ENCODE measurements at regions not wholly inside any gene's neighbourhood (a gene's known extent, or its start where the extent isn't known, plus 50 kb on each side); places are given as distances from the start of the nearest gene placed in this dataset.

- no peak for DNase-seq (ENCODE audit: low read depth in 2 of 2)
These were observed 59.4 kb upstream of the IRX4 start for GRCh38 chr5:1942158-1942557.

DNA sequence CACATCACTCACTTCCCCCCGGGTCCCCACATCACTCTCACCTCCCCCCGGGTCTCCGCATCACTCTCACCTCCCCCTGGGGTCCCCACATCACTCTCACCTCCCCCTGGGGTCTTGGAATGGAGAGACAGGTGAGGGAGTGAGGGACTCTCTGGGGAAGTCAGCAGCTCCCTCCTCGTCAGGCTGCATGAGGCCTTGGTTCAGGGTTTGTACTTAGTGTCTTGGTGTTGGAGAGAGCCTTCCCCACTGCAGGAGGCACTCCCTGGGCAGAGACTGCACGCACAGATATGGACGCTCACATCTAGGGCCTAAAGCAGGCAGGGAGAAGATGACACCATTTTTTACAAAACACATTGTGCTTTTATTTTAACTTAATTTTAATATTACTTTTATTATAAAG is 56.5 kb upstream of the IRX4 start:
- no peak for DNase-seq (ENCODE audit: low read depth in 2 of 2)

DNA sequence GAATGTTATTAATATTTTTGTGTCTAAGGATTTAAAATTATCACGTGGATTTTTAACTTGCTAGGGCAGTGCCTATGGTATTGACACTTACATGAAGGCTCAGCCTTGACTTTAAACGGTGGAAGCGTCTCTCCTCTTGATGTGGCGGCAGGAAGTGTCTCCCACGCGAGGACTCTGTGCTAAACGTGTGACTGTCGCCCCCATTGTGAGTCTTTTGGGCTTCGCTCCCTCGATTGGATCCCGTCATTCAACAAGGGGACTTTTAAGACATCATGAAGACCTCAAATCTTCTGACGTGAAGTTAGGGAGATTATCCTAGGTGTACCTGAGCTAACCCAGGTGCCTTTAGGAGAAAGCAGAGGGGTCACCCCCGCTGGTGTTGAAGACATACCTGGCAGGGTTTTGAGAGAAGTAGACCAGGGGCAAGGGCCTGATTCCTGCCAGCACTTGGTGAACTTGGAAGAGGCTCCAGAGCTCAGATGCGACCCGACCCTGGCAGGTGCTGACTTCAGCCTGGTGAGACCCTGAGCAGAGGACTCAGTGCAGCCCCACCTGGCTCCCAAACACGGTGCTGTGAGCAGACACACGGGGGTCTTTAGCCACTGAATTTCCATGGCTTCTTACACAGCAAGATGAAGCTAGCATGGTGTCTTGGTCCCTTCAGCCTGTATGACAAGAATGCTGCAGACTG is 55.7 kb upstream of the IRX4 start:
- no peak for DNase-seq (ENCODE audit: low read depth in 2 of 2)

DNA sequence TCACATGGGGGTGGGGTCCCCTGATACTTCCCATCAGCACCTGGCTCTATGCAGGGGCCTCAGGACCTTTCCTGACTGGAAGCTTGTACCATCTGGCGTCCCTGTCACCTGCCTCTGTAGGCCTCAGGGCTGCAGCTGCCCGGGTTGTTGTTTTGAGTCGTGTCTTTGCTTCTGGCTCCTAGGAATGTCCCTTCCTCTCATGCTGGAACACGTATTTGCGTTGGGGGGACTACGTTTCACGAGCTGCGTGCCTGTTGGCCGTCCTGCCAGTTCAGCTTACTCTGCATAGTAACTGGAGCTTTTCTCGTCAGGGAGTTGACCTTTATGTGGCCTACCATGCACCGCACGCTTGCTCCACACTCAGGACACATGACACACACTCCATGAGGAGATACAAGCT is 54.9 kb upstream of the IRX4 start:
- no peak for DNase-seq (ENCODE audit: low read depth in 2 of 2)

GRCh38 chr5:1936901-1937300 is 54.2 kb upstream of the IRX4 start:
- no peak for DNase-seq (ENCODE audit: low read depth in 2 of 2)

- DNase-seq (ENCODE audit: low read depth in 2 of 2), result no peak
These were observed 53.7 kb upstream of the IRX4 start for GRCh38 chr5:1936413-1936812.

DNA sequence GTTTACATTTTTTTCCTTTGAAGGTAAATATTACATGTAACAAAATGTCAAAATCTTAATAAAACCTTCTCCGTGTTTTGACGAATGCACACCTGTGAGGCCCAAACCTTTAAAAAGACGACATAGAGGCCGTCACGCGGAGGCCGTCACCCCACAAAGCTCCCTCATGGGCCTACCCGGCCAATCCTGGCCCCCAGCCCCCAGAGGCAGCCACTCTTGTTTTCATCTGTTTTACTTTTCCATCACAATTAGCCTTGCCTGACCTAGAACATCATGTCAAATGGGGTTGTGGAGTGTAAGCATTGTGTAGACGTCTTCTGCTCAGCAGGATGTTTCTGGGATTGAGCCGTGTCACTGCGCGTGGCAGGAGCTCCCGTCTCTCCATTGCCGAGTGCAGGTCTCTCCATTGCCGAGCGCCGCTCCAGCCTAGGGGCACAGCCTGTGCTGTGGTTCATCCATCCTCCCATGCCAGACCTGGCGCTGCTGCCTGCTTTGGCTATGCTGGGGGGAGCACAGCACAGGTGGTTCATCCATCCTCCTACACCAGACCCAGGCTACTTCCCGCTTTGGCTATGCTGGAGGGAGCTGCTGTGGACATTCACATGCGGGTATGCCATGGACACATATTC is 52.2 kb upstream of the IRX4 start:
- no peak for DNase-seq (ENCODE audit: low read depth in 2 of 2)

DNA sequence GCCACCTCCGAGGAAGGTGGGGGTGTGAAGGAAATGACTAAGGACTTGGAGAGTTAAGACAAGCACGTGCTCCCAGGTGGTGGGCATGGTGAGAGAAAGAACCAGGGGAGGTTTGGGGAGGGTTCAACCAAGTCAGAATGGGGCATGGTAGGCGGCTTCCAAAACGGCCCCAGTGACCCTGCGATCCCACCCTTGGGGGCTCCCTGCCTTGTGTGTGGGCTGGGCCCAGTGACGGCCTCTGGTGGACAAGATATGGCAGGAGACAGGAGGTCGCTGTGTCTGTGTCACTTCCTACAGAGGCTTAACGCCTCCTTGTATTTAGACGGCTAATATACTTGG is 51.3 kb upstream of the IRX4 start:
- DNase-seq (ENCODE audit: low read depth in 2 of 2), result no peak

- no peak for DNase-seq (ENCODE audit: low read depth in 2 of 2)
These were observed 50.8 kb upstream of the IRX4 start for GRCh38 chr5:1933364-1934055.
